Mesodermal cell (in vitro differentiated cells): ENCODE measurements at regions not wholly inside any gene's neighbourhood (a gene's known extent, or its start where the extent isn't known, plus 50 kb on each side); places are given as distances from the start of the nearest gene placed in this dataset.

Experiments used
- H3K27ac ChIP-seq: 2 replicates; pipeline ENCODE4 v1.7.0; 2013; ENCODE audit warnings: mild to moderate bottlenecking, low read depth, low read length, moderate library complexity; ENCODE audit not compliant: severe bottlenecking
- H3K36me3 ChIP-seq: 2 replicates; pipeline ENCODE4 v1.7.1; 2013; ENCODE audit warnings: mild to moderate bottlenecking, low read length, moderate library complexity; ENCODE audit not compliant: control insufficient read depth, insufficient read depth
- H3K4me1 ChIP-seq: one replicate; pipeline ENCODE4 v1.7.1; 2013; ENCODE audit warnings: mild to moderate bottlenecking, low read length; ENCODE audit not compliant: insufficient read depth, control insufficient read depth, poor library complexity, severe bottlenecking
- H3K4me3 ChIP-seq: 2 replicates; pipeline ENCODE4 v1.7.0; 2013; ENCODE audit warnings: low read length, control low read depth, mild to moderate bottlenecking; ENCODE audit not compliant: insufficient read depth, poor library complexity, severe bottlenecking; ENCODE audit errors: extremely low read depth
- H3K9me3 ChIP-seq: 2 replicates; pipeline ENCODE4 v1.7.1; 2013; ENCODE audit warnings: mild to moderate bottlenecking, low read length, moderate library complexity; ENCODE audit not compliant: control insufficient read depth
- WGBS, 2 experiments: methylation state at CpG; one replicate each; pipeline ENCODE4 v1.1.5; 2013; ENCODE audit warnings: missing lambda C conversion rate in 2 of 2; ENCODE audit not compliant: insufficient coverage in 2 of 2; 5-methylcytosine and 5-hydroxymethylcytosine counted together

- Histone ChIP-seq H3K27ac (no peak overlapping the region), H3K4me3 (no peak overlapping the region), H3K36me3 (no peaks in the 10 kb centered on the region), H3K9me3 (no peaks in the 10 kb centered on the region), H3K4me1 (no peaks in the 10 kb centered on the region)
- WGBS, 2 experiments: 86 to 91% methylated on average over 1 to 3 of the region's 3 CpGs
Measured at GRCh38 chr5:96035796-96036195, 74.1 kb upstream of the ELL2 start.

GRCh38 chr5:96033116-96033515 is 71.5 kb upstream of the ELL2 start:
- Histone ChIP-seq H3K4me3 (no peak overlapping the region), H3K27ac (no peak overlapping the region), H3K36me3 (no peaks in the 10 kb centered on the region), H3K9me3 (no peaks in the 10 kb centered on the region), H3K4me1 (no peaks in the 10 kb centered on the region)
- no CpG with 5 or more reads among the region's 1 CpG for WGBS, 2 experiments

DNA sequence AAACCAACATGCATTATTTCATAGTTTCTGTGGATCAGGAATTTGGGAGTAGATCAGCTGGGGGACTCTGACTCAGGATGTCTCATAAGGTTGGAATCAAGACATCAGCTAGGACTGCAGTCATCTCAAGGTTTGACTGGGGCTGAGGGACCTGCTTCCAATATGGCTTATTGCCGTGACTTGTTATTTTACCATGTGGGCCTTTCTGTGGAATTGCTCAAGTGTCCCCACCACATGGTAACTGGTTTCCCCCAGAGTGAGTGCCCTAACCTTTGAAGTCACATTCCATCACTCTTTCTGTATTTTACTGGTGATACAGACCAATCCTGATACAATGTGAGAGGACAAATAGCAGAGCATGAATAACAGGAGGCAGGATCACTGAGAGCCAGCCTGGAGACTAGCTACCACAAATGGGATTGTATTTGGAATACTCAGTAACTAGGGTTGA is 70.2 kb upstream of the ELL2 start:
- Histone ChIP-seq H3K4me1 (no peaks in the 10 kb centered on the region), H3K36me3 (no peaks in the 10 kb centered on the region), H3K9me3 (no peaks in the 10 kb centered on the region), H3K4me3 (no peak overlapping the region), H3K27ac (no peak overlapping the region)
- WGBS, 2 experiments: 88 to 100% methylated on average over 1 of the region's 1 CpG

GRCh38 chr5:96031180-96031579 is 69.5 kb upstream of the ELL2 start:
- WGBS, 2 experiments: 100% methylated on average over 1 of the region's 2 CpGs; no CpG with 5 or more reads in 1 of the 2 experiments
- Histone ChIP-seq H3K4me1 (peaks cover under 1% of the 10 kb centered on the region), H3K4me3 (no peak overlapping the region), H3K27ac (no peak overlapping the region), H3K36me3 (no peaks in the 10 kb centered on the region), H3K9me3 (no peaks in the 10 kb centered on the region)

DNA sequence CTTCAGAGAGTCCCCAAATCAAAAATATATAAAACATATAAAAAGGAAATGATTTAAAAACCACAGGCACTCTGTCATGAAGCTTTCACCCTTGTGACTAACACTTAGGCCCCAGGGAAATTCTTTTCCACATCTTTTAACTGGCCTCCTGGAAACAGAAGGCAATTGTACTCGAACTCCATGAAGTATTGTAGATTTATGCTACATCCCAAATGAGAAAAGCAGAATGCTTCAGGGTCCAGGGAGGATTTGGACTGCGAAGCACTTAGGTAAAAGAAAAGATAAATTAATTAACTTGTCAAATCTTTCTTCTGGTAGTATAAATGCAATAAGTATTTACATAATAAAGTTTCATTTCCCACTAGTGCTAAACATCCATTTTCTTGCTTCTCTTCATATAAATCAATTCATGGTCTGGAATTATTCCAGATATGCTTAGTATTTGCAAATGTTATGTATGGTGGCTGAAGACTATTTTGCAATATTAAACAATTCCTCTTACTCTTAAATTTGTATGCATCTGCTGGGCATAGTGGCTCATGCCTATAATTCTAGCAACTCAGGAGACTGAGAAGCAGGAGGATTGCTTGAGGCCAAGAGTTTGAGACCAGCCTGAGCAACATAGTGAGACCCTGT is 64.9 kb upstream of the ELL2 start:
- H3K36me3 ChIP-seq: no peaks in the 10 kb centered on the region
- no peaks in the 10 kb centered on the region for H3K9me3 ChIP-seq
- no CpG with 5 or more reads among the region's 2 CpGs for WGBS, 2 experiments
- H3K27ac ChIP-seq: no peak overlapping the region
- no peak overlapping the region for H3K4me3 ChIP-seq
- H3K4me1 ChIP-seq: peaks cover 28% of the 10 kb centered on the region

DNA sequence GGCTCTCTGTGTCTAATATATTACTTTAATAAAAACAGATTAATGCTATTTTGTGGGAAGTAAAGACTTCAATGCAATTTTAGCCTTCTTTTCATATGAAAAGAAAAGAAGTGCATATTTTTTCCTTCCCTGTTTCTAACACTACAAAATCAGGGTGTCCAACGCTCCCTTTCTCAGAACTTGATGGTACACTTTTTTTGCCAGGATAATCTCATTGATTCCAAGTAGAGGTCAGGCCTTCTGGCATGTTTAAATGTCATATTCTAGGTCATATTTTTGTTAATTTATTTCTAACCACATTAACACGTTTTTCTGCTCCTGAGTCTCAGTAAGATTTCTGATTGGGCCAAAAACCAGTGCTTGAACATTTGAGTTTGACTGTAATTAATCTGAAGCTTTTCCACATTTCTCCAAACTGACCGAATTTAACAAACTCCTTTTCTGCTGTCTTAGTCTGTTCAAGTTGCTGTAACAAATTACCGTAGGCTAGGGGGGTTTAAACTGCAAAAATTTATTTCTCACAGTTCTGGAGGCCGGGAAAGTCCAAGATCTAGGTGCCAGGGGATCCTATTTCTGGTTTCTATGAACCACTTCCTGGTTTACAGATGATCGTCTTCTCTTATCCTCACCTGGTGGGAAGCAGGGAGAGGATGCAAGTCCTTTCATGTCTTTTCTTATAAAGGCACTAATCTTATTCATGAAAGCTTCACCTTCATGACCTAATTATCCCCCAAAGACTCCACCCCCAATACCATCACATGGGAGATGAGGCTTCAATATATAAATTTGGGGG is 63.2 kb upstream of the ELL2 start:
- Histone ChIP-seq H3K36me3 (no peaks in the 10 kb centered on the region), H3K9me3 (no peaks in the 10 kb centered on the region), H3K27ac (no peak overlapping the region), H3K4me1 (peaks cover 28% of the 10 kb centered on the region), H3K4me3 (no peak overlapping the region)
- WGBS, 2 experiments: 94% methylated on average over 3 of the region's 6 CpGs; no CpG with 5 or more reads in 1 of the 2 experiments

- WGBS, 2 experiments: 80 to 100% methylated on average over 1 of the region's 2 CpGs
- H3K4me1 ChIP-seq: peaks cover 30% of the 10 kb centered on the region
- H3K4me3 ChIP-seq: no peak overlapping the region
- H3K27ac ChIP-seq: peak overlapping the region; percentile 30
- H3K36me3 ChIP-seq: no peaks in the 10 kb centered on the region
- no peaks in the 10 kb centered on the region for H3K9me3 ChIP-seq
Measured at GRCh38 chr5:96023518-96023917, 61.9 kb upstream of the ELL2 start.

- WGBS, 2 experiments: 100% methylated on average over 1 of the region's 1 CpG; no CpG with 5 or more reads in 1 of the 2 experiments
- Histone ChIP-seq H3K4me3 (no peak overlapping the region), H3K9me3 (no peaks in the 10 kb centered on the region), H3K4me1 (peaks cover 32% of the 10 kb centered on the region), H3K27ac (peak overlapping the region; percentile 30), H3K36me3 (no peaks in the 10 kb centered on the region)
Measured at GRCh38 chr5:96022971-96023370, 61.3 kb upstream of the ELL2 start.

GRCh38 chr5:96017951-96018350 is 56.3 kb upstream of the ELL2 start:
- 80% methylated on average over 1 of the region's 1 CpG; no CpG with 5 or more reads in 1 of the 2 experiments for WGBS, 2 experiments
- Histone ChIP-seq H3K9me3 (no peaks in the 10 kb centered on the region), H3K27ac (no peak overlapping the region)

GRCh38 chr5:96016216-96016615 is 54.6 kb upstream of the ELL2 start:
- H3K4me3 ChIP-seq: no peak overlapping the region
- 92 to 100% methylated on average over 1 to 2 of the region's 2 CpGs for WGBS, 2 experiments
- peaks cover 6% of the 10 kb centered on the region for H3K4me1 ChIP-seq
- H3K27ac ChIP-seq: no peak overlapping the region
- H3K9me3 ChIP-seq: no peaks in the 10 kb centered on the region
- H3K36me3 ChIP-seq: no peaks in the 10 kb centered on the region

More at GRCh38 chr5:96017951-96018350, 56.3 kb upstream of the ELL2 start:
- Histone ChIP-seq H3K36me3 (no peaks in the 10 kb centered on the region), H3K4me1 (peaks cover 11% of the 10 kb centered on the region), H3K4me3 (no peak overlapping the region)

DNA sequence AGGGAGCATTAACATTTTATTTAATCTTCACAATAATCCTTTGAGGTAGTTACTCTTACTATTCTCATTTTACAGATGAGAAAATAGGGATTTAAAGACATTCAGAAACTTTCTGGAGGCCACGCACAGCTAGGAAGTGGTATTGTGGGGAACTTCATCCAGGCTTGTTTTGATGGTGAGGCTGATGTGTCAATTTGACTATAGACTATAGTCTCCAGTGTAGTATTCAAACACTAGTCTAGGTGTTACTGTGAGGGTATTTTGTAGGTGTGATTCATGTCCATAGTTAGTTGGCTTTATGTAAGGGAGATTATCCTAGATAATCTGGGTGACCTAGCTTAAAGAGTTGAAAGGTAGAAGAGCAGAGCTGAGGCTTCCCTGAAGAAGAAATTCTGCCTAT is 54.1 kb upstream of the ELL2 start:
- peaks cover 6% of the 10 kb centered on the region for H3K4me1 ChIP-seq
- H3K4me3 ChIP-seq: no peak overlapping the region
- no peaks in the 10 kb centered on the region for H3K36me3 ChIP-seq
- no peak overlapping the region for H3K27ac ChIP-seq
- WGBS, 2 experiments: 100% methylated on average over 1 of the region's 1 CpG; no CpG with 5 or more reads in 1 of the 2 experiments
- H3K9me3 ChIP-seq: no peaks in the 10 kb centered on the region
